ES-I3 (cell line): ENCODE measurements at regions not wholly inside any gene's neighbourhood (a gene's known extent, or its start where the extent isn't known, plus 50 kb on each side); places are given as distances from the start of the nearest gene placed in this dataset.

ENCODE experiments used
- H3K36me3 ChIP-seq: 2 replicates; pipeline ENCODE4 v1.6.1; 2013; ENCODE audit warnings: mild to moderate bottlenecking, low read length, control low read depth, moderate library complexity; ENCODE audit not compliant: insufficient read depth
- H3K4me1 ChIP-seq: 2 replicates; pipeline ENCODE4 v1.6.1; 2013; ENCODE audit warnings: mild to moderate bottlenecking, control low read depth, low read length; ENCODE audit not compliant: insufficient read depth
- H3K9ac ChIP-seq: 2 replicates; pipeline ENCODE4 v1.6.1; 2013; ENCODE audit warnings: low read depth, mild to moderate bottlenecking, low read length, moderate library complexity
- H3K9me3 ChIP-seq: 2 replicates; pipeline ENCODE4 v1.6.1; 2013; ENCODE audit warnings: mild to moderate bottlenecking, low read length, moderate library complexity; ENCODE audit not compliant: control insufficient read depth, insufficient read depth

DNA sequence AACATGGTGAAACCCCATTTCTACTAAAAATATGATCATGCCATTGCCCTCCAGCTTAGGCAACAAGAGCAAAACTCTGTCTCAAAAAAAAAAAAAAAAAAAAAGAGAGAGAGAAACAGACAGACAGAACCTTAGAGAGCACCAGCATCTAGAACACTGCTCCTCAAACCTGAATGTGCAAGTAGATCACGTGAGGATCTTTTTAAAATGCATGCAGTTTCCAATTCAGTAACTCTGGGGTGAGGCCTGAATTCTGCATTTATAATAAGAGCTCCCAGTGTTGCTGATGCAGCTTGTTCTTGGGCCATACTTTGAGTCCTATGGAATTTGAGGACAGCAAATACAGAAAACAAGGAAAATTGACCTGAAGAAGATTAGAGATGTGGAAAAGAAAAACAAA lies 218.3 kb downstream of the ALDH8A1 start:
- no peaks in the 10 kb centered on the region for H3K9me3 ChIP-seq
- 0 out of 2 replicates have a peak, but pooled peaks cover 6% of the 10 kb centered on the region for H3K4me1 ChIP-seq

DNA sequence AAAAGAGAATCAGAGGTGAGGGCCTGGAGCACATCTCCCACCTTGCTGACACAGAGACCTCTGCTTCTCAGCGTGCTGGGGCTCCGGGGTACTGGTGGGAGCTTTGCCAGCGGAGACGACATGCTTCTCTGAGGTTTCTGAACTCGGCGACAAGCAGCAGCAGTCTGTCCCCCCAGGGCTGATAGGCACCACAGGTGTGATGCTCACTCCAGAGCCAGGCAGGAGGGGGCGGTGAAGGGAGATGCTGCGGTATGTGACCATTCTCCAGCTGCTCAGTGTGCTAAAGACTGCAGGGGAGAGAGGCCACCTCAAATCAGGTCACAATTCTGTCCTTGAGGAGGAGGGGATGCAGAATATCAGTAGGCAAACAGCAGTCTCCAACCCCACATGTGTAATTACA lies 219.9 kb downstream of the ALDH8A1 start:
- no peaks in the 10 kb centered on the region for H3K9me3 ChIP-seq
- no peak overlapping the region for H3K9ac ChIP-seq
- no peaks in the 10 kb centered on the region for H3K36me3 ChIP-seq
- 0 out of 2 replicates have a peak, but pooled peaks cover 6% of the 10 kb centered on the region for H3K4me1 ChIP-seq

More for the DNA sequence above, 218.3 kb downstream of the ALDH8A1 start:
- Histone ChIP-seq H3K36me3 (no peaks in the 10 kb centered on the region), H3K9ac (no peak overlapping the region)

DNA sequence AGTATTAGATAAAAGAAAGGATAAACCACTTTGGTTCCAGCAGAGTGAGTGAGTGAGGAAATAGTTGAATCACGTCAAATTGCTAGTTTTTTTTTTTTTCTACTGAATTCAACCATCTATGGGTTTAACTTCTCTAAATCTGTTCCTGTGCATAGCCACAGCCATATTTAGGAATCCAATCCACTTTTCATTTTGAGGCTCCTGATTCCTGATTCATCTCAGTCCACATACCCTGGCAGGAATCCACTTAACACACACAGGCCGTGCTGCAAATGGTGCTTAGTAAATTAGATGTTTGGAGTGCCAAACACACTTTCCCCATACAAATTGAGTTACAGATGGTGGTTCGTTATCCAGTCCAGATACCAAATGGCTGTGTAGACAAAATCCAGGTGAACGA lies 220.3 kb downstream of the ALDH8A1 start:
- Histone ChIP-seq H3K9ac (no peak overlapping the region), H3K9me3 (no peaks in the 10 kb centered on the region), H3K36me3 (no peaks in the 10 kb centered on the region), H3K4me1 (0 out of 2 replicates have a peak, but pooled peaks cover 6% of the 10 kb centered on the region)

DNA sequence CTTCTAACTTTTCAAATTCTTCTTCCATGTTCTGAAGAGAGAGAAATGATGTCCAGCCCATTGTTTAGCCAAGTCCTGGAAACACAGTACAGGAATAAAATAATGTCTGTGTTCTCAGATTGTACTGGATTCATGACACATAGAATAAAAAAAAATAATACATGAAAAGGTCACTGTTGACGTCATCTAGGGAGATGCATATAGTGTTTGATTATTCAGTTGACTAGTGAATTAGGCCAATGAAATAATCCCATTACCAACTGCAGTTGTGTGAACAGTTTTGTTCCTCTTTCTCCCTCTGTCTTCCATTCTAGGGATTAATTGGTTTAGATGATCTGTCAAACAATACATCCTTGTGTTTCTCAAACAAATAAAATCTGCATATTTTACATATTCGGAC lies 222.8 kb downstream of the ALDH8A1 start:
- H3K9me3 ChIP-seq: no peaks in the 10 kb centered on the region
- H3K9ac ChIP-seq: no peak overlapping the region
- H3K4me1 ChIP-seq: 0 out of 2 replicates have a peak, but pooled peaks cover 6% of the 10 kb centered on the region
- no peaks in the 10 kb centered on the region for H3K36me3 ChIP-seq

DNA sequence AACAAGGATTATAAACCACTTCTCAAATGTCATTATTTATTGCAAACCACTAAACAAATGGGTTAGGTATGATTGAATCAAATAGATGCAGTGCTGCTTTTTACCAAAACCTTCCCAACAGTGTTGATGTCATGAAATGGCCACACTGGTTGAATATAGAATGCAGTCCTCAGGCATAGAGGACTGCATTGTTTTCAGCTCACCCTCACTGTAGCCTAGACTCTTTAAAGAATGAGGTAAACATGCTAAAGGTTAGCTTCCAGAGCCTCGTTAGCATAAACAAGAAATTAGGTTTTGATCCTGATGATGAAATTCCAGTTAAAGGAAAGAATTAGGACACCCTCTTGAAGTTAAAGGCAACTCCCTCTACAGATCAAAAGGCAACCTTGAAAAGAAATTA lies 224.3 kb downstream of the ALDH8A1 start:
- Histone ChIP-seq H3K9ac (no peak overlapping the region), H3K36me3 (no peaks in the 10 kb centered on the region), H3K4me1 (0 out of 2 replicates have a peak, but pooled peaks cover 6% of the 10 kb centered on the region), H3K9me3 (no peaks in the 10 kb centered on the region)

DNA sequence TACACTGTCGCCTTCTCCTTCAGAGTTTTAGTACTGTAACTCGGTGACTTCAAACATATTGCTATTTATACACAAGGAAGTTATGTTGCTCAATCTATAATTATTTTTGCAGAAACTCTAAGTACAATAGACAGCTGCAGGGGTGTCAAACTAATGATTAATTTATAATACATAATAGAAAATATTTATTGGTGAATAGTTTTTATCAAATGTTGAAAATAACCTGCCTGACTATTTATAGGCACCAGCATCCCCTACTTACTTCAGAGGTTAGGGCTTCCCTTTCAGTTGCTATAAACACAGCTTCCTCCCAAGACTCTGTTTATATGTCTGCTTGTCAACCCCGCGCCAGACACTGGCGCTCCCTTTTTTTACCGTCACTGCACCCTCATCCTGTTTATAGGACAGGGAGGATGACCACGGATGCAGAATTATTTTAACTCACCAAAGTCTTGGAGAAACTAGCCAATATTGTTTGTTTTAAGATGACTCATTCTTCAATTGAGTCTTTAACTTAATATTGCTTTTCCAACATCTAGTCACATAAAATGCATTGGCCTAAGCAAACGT lies 225.0 kb downstream of the ALDH8A1 start:
- Histone ChIP-seq H3K9ac (no peak overlapping the region), H3K9me3 (no peaks in the 10 kb centered on the region), H3K36me3 (no peaks in the 10 kb centered on the region), H3K4me1 (0 out of 2 replicates have a peak, but pooled peaks cover 5% of the 10 kb centered on the region)

DNA sequence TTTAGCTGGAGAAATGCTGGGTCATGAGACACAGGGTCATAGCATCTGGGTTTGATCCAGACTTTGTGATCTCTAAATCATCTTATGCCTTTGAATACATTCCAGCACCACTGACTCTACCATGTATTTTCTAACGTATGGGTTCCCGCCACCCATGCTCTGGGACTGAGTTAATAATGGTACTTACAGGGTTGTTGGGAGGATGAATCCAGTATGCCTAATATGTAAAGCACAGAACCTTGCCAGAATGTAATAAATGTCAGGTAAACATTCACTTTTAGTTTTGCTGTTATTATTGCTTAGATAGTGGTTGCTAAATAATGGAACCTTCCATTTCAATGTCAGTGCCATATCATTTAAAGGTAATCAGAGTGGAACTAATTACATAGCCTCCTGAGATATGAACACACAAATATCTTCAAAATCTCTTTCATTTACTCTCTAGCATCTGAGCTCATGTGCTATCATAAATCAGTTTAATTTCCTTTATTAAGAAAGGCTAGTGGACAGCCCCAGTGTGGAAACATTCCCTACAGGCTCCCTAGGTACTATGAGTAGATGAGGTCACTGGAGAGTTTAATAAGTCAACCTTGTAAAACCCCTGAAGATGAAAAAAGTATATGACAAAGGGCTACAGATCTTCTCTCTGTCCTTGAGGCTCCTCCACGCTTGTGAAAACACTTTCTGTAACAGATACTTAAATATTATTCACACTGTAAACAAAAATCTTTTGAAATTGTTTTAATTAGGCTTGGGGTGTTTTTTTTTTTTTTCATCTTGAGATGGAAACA lies 226.6 kb downstream of the ALDH8A1 start:
- H3K9me3 ChIP-seq: no peaks in the 10 kb centered on the region
- no peaks in the 10 kb centered on the region for H3K4me1 ChIP-seq
- no peak overlapping the region for H3K9ac ChIP-seq
- H3K36me3 ChIP-seq: no peaks in the 10 kb centered on the region

DNA sequence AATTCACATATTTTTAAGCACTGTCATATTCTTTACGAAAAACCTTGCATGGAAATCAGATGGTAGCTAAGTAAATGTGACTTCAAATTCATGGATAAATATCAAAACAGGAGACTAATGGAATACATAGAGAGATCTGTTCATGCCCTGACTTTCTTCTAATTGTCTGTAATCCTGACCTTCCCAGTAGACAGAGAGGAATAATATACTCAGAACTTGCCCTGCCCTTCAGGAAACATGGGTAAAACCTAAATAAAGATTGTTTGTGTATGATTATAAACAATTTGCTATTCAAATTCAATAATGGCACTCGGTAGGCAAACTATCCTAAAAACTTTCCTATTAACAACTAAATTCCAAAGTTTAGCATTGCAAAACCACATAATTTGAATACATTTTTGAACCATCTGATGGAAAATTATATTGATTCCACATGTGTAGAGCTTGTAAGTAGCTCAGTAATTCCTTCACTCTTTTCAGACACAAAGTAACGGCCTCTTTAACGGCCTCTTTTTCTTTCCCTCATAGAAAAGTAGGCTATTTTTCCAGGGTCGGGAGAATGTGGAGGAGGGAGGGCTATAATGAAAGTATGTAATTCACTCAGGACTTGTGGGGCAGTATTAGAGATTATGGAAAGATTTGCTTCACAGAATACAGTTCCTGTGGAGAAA lies 227.6 kb downstream of the ALDH8A1 start:
- H3K9me3 ChIP-seq: no peaks in the 10 kb centered on the region
- no peak overlapping the region for H3K9ac ChIP-seq
- H3K36me3 ChIP-seq: no peaks in the 10 kb centered on the region
- H3K4me1 ChIP-seq: no peaks in the 10 kb centered on the region

DNA sequence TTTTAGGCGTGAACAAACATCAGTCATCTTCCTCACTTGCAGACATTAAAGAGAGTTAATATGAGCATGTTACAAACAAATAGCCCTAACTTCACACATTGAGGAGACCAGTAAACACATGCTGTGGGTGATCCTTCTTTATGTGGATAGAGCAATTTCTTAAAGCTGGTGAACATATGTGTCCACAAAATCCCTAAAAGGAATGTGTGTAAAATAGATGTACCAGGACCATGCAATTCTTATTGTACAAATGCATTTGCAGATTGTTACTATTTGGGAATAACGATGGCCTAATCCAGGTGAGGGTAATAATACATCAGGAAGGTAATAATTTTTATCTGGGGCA lies 228.9 kb downstream of the ALDH8A1 start:
- Histone ChIP-seq H3K9me3 (no peaks in the 10 kb centered on the region), H3K36me3 (no peaks in the 10 kb centered on the region), H3K9ac (no peak overlapping the region), H3K4me1 (no peaks in the 10 kb centered on the region)

DNA sequence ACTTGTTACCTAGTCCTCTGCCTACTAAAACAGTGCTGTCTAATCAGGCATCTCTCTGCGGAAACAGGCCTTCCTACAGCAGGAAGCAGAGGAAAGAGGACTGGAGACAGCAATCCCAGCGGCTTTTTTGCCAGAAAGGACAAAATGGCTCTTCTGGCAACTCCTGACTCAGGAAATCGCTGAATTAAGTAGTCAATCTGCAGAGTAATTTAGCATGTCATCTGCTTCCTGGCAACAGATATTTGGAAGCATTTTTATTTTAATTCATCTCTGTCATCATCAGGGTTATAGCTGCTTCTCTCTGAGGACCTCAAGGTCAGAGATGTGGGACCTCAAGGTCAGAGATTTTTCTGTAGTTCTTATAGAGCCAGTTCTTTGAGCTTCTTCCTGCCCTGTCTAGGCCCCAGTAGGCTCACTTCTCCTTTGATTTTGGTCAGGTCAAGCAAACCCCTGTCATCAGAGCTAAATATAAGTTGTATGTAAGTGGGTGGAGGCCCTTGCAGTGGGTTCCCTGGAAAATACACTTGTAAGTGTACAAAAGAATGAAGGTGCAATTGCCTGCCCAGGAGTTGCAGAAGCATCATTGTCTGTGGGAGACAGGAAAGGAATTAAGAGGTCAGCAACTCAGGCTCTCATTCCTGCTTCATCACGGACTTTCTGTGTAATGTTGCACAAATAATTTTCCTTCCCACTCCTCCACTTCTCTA lies 229.4 kb downstream of the ALDH8A1 start:
- Histone ChIP-seq H3K4me1 (no peaks in the 10 kb centered on the region), H3K36me3 (no peaks in the 10 kb centered on the region), H3K9me3 (no peaks in the 10 kb centered on the region), H3K9ac (no peak overlapping the region)

DNA sequence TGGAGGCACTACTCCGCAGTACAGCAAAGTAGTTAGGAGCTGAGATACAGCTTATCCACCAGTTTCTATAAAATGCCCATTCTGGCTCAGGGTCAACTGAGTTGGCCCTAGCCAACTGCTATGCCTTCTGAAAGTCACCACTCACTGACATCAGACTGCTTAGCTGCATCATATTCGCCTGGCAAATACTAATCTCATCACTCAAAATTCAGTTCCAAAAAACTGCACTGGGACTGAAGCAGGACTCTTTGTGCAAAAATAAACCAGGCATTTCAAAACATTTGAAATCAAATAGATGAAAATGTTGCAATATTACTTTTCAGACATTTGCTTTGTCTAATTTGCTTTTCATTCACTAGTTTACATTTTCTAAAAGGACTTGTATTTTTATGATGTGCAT lies 230.0 kb downstream of the ALDH8A1 start:
- no peaks in the 10 kb centered on the region for H3K9me3 ChIP-seq
- H3K36me3 ChIP-seq: no peaks in the 10 kb centered on the region
- H3K9ac ChIP-seq: no peak overlapping the region
- H3K4me1 ChIP-seq: no peaks in the 10 kb centered on the region

DNA sequence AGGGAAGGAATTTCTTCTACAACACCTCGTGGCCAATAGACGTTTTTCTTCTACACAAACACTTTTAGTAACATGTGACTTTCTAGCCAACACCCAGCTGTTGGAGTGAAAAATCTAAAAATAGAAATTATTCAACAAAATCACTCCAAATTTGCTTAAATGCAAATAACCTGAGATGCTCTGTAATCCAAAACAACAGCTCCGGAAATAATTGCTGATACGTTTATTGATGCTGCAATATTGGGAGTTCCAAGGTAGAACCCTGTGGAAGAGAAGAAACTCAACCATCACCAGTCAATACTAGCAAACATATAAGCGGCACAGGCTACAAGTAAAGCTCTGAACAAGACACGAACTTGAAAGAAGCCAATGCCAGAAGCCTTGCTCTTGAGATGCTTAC lies 230.6 kb downstream of the ALDH8A1 start:
- H3K4me1 ChIP-seq: no peaks in the 10 kb centered on the region
- H3K9me3 ChIP-seq: no peaks in the 10 kb centered on the region
- H3K9ac ChIP-seq: no peak overlapping the region
- H3K36me3 ChIP-seq: no peaks in the 10 kb centered on the region

DNA sequence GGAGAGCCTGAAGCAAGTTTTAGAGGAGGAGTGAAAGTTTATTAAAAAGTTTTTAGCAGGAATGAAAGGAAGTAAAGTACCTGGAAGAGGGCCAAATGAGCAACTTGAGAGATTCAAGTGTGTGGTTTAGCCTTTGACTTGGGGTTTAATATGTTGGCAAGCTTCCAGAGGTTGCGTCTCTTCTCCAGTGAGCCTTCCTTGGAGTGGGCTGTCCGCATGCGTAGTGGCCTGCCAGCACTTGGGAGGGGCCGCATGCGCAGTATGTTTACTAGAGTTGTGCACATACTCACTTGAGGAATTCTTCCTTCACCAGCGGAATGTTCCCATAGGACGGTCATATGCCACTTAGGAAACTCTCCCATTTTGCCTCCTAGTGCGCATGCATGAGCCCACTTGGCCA lies 235.2 kb downstream of the ALDH8A1 start:
- no peaks in the 10 kb centered on the region for H3K4me1 ChIP-seq
- no peak overlapping the region for H3K9ac ChIP-seq
- H3K9me3 ChIP-seq: no peaks in the 10 kb centered on the region
- H3K36me3 ChIP-seq: no peaks in the 10 kb centered on the region

DNA sequence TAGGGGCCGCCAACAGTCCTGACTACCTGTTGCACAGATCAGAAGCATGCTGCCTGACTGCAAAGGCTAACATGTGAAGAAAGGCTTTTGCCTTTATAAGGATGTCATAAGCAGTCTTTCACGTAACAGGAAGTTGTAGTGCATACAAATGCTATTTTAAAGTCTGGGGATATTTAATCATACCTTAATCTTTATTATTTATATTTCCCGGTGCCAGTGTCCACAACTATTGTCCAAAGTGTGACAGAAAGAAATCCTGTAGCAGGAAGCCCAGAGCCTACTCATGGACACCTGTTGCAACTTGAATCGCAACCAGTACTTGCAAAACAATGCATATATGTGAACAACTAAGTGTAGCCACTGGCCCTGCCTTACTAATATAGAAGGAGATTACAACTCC lies 235.8 kb downstream of the ALDH8A1 start:
- Histone ChIP-seq H3K9me3 (no peaks in the 10 kb centered on the region), H3K4me1 (no peaks in the 10 kb centered on the region), H3K36me3 (no peaks in the 10 kb centered on the region), H3K9ac (no peak overlapping the region)
